ENCODE measurements at regions not wholly inside any gene's neighbourhood (a gene's known extent, or its start where the extent isn't known, plus 50 kb on each side); places are given as distances from the start of the nearest gene placed in this dataset.

- H3K4me1 ChIP-seq (ENCODE audit: control insufficient read depth in 3 of 3, insufficient read depth in 2 of 3, low read depth in 1 of 3, low read length in 2 of 3) = peaks cover 3 to 18% (median 8%) of the 10 kb centered on the region in 3 donors
- no peak for FAIRE-seq
- no peaks in the 10 kb centered on the region for H3K9me3 ChIP-seq (ENCODE audit: control insufficient read depth in 2 of 2, insufficient read depth in 1 of 2, low read depth in 1 of 2, low read length in 1 of 2)
- peaks cover 0 to 9% (median 2%) of the 10 kb centered on the region in 3 donors for H3K36me3 ChIP-seq (ENCODE audit: control insufficient read depth in 3 of 3, insufficient read depth in 2 of 3, low read depth in 1 of 3, low read length in 3 of 3)
- WGBS, 3 donors = 9 to 16% (median 10%) methylated on average over 24 to 27 of the region's 27 CpGs
- H3K27me3 ChIP-seq (ENCODE audit: control insufficient read depth in 3 of 3, insufficient read depth in 3 of 3, low read length in 3 of 3) = no peaks in the 10 kb centered on the region
- H3K27ac ChIP-seq (ENCODE audit: low read depth in 1 of 3, low read length in 2 of 3) = peak overlapping the region in 2 of 3 donors; percentile 31 to 80
- peak; percentile 53 to 62 for DNase-seq
- H3K4me3 ChIP-seq (ENCODE audit: low read depth in 1 of 3, low read length in 3 of 3) = peak overlapping the region; percentile 51 to 69 (median 65)
Measured at GRCh38 chr17:410543-411401, 58.2 kb upstream of the RPH3AL start.

GRCh38 chr17:409848-410542 is 57.4 kb upstream of the RPH3AL start:
- H3K36me3 ChIP-seq (ENCODE audit: control insufficient read depth in 3 of 3, insufficient read depth in 2 of 3, low read depth in 1 of 3, low read length in 3 of 3) = peaks cover 0 to 8% (median 2%) of the 10 kb centered on the region in 3 donors
- H3K27ac ChIP-seq (ENCODE audit: low read depth in 1 of 3, low read length in 2 of 3) = peak overlapping the region in 2 of 3 donors; percentile 31 to 80
- H3K4me1 ChIP-seq (ENCODE audit: control insufficient read depth in 3 of 3, insufficient read depth in 2 of 3, low read depth in 1 of 3, low read length in 2 of 3) = peaks cover 3 to 18% (median 8%) of the 10 kb centered on the region in 3 donors
- WGBS, 3 donors = 1 to 2% (median 1%) methylated on average over 70 to 80 of the region's 80 CpGs
- H3K9me3 ChIP-seq (ENCODE audit: control insufficient read depth in 2 of 2, insufficient read depth in 1 of 2, low read depth in 1 of 2, low read length in 1 of 2) = no peaks in the 10 kb centered on the region
- H3K4me3 ChIP-seq (ENCODE audit: low read depth in 1 of 3, low read length in 3 of 3) = peak overlapping the region; percentile 51 to 69 (median 65)
- DNase-seq (peak; percentile 100), FAIRE-seq (no peak)
- H3K27me3 ChIP-seq (ENCODE audit: control insufficient read depth in 3 of 3, insufficient read depth in 3 of 3, low read length in 3 of 3) = no peaks in the 10 kb centered on the region

DNA sequence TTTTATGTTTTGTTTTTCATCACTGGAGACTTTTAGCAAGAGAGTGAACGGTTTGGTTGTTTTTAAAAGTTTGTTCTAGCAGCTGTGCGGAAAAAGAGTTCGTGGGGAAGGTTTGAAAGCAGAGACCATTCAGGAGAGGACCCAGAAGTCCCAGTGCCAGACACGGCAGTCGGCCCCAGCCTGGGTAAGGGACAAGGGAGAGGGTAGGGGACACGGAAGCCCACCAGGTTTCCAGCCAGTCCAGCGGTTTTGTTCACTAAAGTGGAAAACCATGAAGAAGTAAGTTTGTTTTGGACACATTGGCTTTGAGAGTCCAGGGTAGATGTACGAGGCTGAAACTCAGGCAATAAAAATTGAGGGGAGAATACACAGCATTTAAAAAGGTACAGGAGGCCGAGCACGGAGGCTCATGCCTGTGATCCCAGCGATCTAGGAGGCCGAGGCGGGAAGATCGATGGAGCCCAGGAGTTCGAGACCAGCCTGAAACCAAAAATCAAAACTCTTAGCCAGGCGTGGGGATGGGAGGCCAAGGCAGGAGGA is 56.8 kb upstream of the RPH3AL start:
- Histone ChIP-seq H3K27ac (ENCODE audit: low read depth in 1 of 3, low read length in 2 of 3) (peak overlapping the region in 2 of 3 donors; percentile 3 to 69), H3K9me3 (ENCODE audit: control insufficient read depth in 2 of 2, insufficient read depth in 1 of 2, low read depth in 1 of 2, low read length in 1 of 2) (no peaks in the 10 kb centered on the region), H3K4me1 (ENCODE audit: control insufficient read depth in 3 of 3, insufficient read depth in 2 of 3, low read depth in 1 of 3, low read length in 2 of 3) (peaks cover 3 to 18% (median 8%) of the 10 kb centered on the region in 3 donors), H3K36me3 (ENCODE audit: control insufficient read depth in 3 of 3, insufficient read depth in 2 of 3, low read depth in 1 of 3, low read length in 3 of 3) (peaks cover 0 to 6% (median 2%) of the 10 kb centered on the region in 3 donors), H3K4me3 (ENCODE audit: low read depth in 1 of 3, low read length in 3 of 3) (peak overlapping the region in 2 of 3 donors; percentile 27 to 28), H3K27me3 (ENCODE audit: control insufficient read depth in 3 of 3, insufficient read depth in 3 of 3, low read length in 3 of 3) (no peaks in the 10 kb centered on the region)
- WGBS, 3 donors = 49 to 70% (median 49%) methylated on average over 16 of the region's 16 CpGs
- no peak for DNase-seq
- FAIRE-seq = no peak

DNA sequence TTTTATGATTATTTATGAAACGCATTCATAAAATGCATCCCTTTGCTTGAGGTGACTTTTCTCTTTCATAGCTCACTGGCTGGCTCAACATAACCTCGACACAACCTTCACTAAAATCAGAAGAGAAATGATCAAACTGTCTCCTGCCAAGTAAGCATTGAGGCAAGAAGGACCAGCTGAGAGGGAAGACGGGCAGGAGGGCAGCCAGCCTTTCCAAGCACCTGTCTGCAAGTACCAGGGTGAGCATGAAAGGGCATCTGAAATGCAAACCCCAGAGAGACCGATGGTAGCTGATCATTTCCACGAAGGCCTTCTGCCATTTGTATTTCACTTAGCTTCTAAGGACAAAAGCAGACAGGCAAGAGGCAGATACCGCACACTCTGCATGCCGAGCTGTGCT is 52.1 kb upstream of the RPH3AL start:
- DNase-seq = no peak
- Histone ChIP-seq H3K27me3 (ENCODE audit: control insufficient read depth in 3 of 3, insufficient read depth in 3 of 3, low read length in 3 of 3) (no peaks in the 10 kb centered on the region), H3K27ac (ENCODE audit: low read depth in 1 of 3, low read length in 2 of 3) (no peak overlapping the region), H3K9me3 (ENCODE audit: control insufficient read depth in 2 of 2, insufficient read depth in 1 of 2, low read depth in 1 of 2, low read length in 1 of 2) (no peaks in the 10 kb centered on the region), H3K4me1 (ENCODE audit: control insufficient read depth in 3 of 3, insufficient read depth in 2 of 3, low read depth in 1 of 3, low read length in 2 of 3) (peaks cover 0 to 3% (median 0%) of the 10 kb centered on the region in 3 donors), H3K36me3 (ENCODE audit: control insufficient read depth in 3 of 3, insufficient read depth in 2 of 3, low read depth in 1 of 3, low read length in 3 of 3) (no peaks in the 10 kb centered on the region), H3K4me3 (ENCODE audit: low read depth in 1 of 3, low read length in 3 of 3) (no peak overlapping the region)
- FAIRE-seq = no peak
- 84 to 85% (median 84%) methylated on average over 7 of the region's 7 CpGs for WGBS, 3 donors

All from small intestine (tissue), 7 donors.